Activated CD4-positive, alpha-beta memory T cell treated with anti-CD3 and anti-CD28 coated beads, Interleukin-2, amount 10 ng/mL, durations not matched to agents 7 days and 5 days (primary cell): ENCODE measurements at regions not wholly inside any gene's neighbourhood (a gene's known extent, or its start where the extent isn't known, plus 50 kb on each side); places are given as distances from the start of the nearest gene placed in this dataset.

Source experiments
- CTCF ChIA-PET: fragments of 350-600 bp; sonication (Branson Sonifier 250); formaldehyde crosslinking; loops from one replicate; lab custom pipeline; 2021; ENCODE audit warnings: antibody characterized with exemption, inconsistent platforms; lab: Charles Lee
- POLR2A ChIA-PET: fragments of 350-600 bp; sonication (Branson Sonifier 250); formaldehyde crosslinking; loops from one replicate; lab custom pipeline; 2021; ENCODE audit warnings: antibody characterized with exemption; lab: Charles Lee
- DNase-seq: peaks from one replicate; pipeline ENCODE4 v3.0.0-alpha.2; 2020
- H3K27ac Mint-ChIP-seq: one replicate; pipeline ENCODE4 v1.8.0; 2021; ENCODE audit warnings: mild to moderate bottlenecking, mixed read lengths
- H3K27me3 Mint-ChIP-seq: one replicate; pipeline ENCODE4 v1.8.0; 2021; ENCODE audit warnings: mixed read lengths
- H3K36me3 Mint-ChIP-seq: one replicate; pipeline ENCODE4 v1.8.0; 2021; ENCODE audit warnings: low read depth, mixed read lengths
- H3K4me1 Mint-ChIP-seq: one replicate; pipeline ENCODE4 v1.8.0; 2021; ENCODE audit warnings: mixed read lengths
- H3K4me3 Mint-ChIP-seq: one replicate; pipeline ENCODE4 v1.8.0; 2021; ENCODE audit warnings: mild to moderate bottlenecking, mixed read lengths
- H3K9me3 Mint-ChIP-seq: one replicate; pipeline ENCODE4 v1.8.0; 2021; ENCODE audit warnings: mixed read lengths

- Mint-ChIP-seq H3K36me3 (no peaks in the 10 kb centered on the region), H3K4me1 (no peaks in the 10 kb centered on the region), H3K4me3 (no peak overlapping the region), H3K9me3 (no peaks in the 10 kb centered on the region), H3K27me3 (no peaks in the 10 kb centered on the region), H3K27ac (no peak overlapping the region)
- DNase-seq: no peak
- POLR2A ChIA-PET: no interaction called here
- CTCF ChIA-PET: no interaction called here
Observed at GRCh38 chr2:16035747-16036745, 95.7 kb downstream of the MYCN start.

- Mint-ChIP-seq H3K4me1 (no peaks in the 10 kb centered on the region), H3K4me3 (no peak overlapping the region), H3K9me3 (no peaks in the 10 kb centered on the region), H3K27ac (no peak overlapping the region), H3K36me3 (no peaks in the 10 kb centered on the region), H3K27me3 (no peaks in the 10 kb centered on the region)
- POLR2A ChIA-PET: no interaction called here
- no peak for DNase-seq
- CTCF ChIA-PET: interaction anchor here (0.5 kb wide), 1 partner anchor 426 kb away, joined by 3 read pairs; no protein-coding TSS in a partner anchor
Observed at GRCh38 chr2:16034975-16035746, 94.8 kb downstream of the MYCN start.

DNA sequence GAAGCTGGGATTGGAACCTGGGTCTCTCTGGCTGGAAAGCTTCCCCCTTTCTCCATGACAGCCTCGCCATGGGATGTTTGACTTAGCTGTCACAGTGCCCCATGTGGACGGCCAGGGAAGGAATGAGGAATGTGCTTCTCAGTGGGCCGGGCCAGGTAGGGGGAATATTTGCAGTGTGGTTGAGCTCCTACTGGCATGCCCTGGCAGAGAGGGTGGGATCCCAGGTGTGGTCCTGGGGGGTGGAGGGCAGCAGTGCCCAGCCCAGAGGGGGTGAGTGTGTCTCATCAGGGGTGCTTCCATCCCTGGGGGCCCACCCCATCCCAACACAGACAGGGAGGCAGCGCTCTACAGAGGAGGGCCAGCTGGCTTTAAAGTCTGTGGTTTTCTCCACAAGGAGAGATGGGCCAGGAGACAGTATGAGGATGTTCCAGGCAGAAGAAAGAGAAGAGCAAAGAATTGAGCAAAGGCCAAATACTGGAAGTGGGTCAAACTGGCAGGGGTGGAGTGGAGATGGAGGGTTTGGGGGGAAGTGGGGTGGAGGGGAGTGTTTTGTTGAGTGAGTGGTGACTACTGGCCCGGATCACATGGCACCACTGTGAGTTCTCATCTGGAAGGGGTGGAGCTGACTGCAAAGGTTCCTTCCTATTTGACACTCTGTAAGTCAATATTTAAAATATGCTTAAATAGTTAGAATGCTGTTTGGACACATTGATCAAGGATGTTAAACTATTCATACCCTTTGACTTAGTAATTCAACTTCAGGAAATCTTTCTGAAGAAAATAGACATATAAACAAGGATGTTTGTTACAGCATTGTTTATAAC lies 94.0 kb downstream of the MYCN start:
- Mint-ChIP-seq H3K27ac (no peak overlapping the region), H3K4me1 (no peaks in the 10 kb centered on the region), H3K4me3 (no peak overlapping the region), H3K36me3 (no peaks in the 10 kb centered on the region), H3K27me3 (no peaks in the 10 kb centered on the region), H3K9me3 (no peaks in the 10 kb centered on the region)
- ChIA-PET POLR2A (no interaction called here), CTCF (no interaction called here)
- DNase-seq: no peak

- no peak for DNase-seq
- Mint-ChIP-seq H3K27ac (no peak overlapping the region), H3K9me3 (no peaks in the 10 kb centered on the region), H3K27me3 (no peaks in the 10 kb centered on the region), H3K4me1 (no peaks in the 10 kb centered on the region), H3K4me3 (no peak overlapping the region), H3K36me3 (no peaks in the 10 kb centered on the region)
- CTCF ChIA-PET: no interaction called here
- POLR2A ChIA-PET: no interaction called here
Observed at GRCh38 chr2:16033032-16033293, 92.6 kb downstream of the MYCN start.

- Mint-ChIP-seq H3K4me3 (no peak overlapping the region), H3K27ac (no peak overlapping the region), H3K27me3 (no peaks in the 10 kb centered on the region), H3K36me3 (no peaks in the 10 kb centered on the region), H3K4me1 (no peaks in the 10 kb centered on the region), H3K9me3 (no peaks in the 10 kb centered on the region)
- DNase-seq: no peak
- ChIA-PET POLR2A (no interaction called here), CTCF (no interaction called here)
Observed at GRCh38 chr2:16032282-16033031, 92.1 kb downstream of the MYCN start.

DNA sequence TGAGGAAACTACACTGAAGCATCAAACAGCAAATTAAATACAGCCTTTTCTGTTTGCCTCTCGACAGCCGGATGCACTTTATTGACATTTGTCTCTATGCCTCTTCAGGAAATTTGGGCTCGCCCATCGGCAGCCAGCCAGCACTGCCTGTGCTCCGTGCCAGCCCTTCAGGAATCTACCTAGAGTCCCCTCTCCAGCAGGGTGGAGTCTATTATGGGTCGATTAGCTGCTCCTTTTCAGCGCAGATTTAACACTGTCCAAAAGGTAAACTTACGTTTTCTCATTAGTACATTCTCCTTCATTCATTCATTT lies 91.5 kb downstream of the MYCN start:
- H3K27ac Mint-ChIP-seq: no peak overlapping the region
- DNase-seq: no peak
- H3K36me3 Mint-ChIP-seq: no peaks in the 10 kb centered on the region
- H3K9me3 Mint-ChIP-seq: no peaks in the 10 kb centered on the region
- H3K4me1 Mint-ChIP-seq: no peaks in the 10 kb centered on the region
- CTCF ChIA-PET: no interaction called here
- H3K4me3 Mint-ChIP-seq: no peak overlapping the region
- POLR2A ChIA-PET: no interaction called here
- no peaks in the 10 kb centered on the region for H3K27me3 Mint-ChIP-seq

DNA sequence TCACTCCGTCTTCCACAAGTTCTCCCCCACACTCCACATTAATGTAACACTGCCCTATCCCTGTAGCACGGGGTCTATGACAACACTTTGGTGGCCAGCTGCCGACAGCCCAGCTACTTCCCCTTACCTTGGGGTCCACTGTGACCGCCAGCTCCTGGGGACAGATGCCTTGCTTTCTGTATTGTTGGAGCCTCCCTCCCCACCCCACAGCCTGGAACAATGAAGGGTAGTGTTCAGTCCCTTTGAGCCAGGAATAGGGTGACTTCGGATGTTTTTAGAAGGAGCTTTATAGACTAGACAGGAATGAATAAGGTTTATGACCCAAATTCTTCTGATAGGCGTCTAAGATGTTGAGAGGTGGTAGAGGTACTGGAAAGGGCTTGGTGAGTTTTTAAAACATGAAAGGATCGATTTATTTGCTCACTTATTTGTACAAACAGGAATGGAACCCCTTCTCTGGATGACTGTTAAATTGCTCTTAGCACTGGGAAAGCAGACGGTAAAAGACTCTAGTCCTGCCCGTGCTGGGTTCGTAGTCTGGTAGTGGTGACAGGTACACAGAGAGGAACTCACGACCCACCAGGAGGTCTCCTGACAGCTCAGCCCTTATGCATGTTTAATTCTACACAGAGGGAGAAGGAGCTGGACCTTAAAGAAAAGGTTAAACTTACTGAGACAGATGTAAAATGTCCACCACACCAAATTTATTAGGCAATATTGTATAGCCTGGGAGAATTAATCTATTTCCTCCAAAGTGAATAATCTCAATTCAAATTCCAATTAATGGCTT lies 90.9 kb downstream of the MYCN start:
- no peaks in the 10 kb centered on the region for H3K27me3 Mint-ChIP-seq
- CTCF ChIA-PET: no interaction called here
- H3K27ac Mint-ChIP-seq: no peak overlapping the region
- H3K4me1 Mint-ChIP-seq: no peaks in the 10 kb centered on the region
- no peak overlapping the region for H3K4me3 Mint-ChIP-seq
- H3K36me3 Mint-ChIP-seq: no peaks in the 10 kb centered on the region
- no peak for DNase-seq
- no peaks in the 10 kb centered on the region for H3K9me3 Mint-ChIP-seq
- POLR2A ChIA-PET: no interaction called here

- CTCF ChIA-PET: no interaction called here
- no peaks in the 10 kb centered on the region for H3K27me3 Mint-ChIP-seq
- no peaks in the 10 kb centered on the region for H3K9me3 Mint-ChIP-seq
- POLR2A ChIA-PET: no interaction called here
- no peak overlapping the region for H3K4me3 Mint-ChIP-seq
- no peak for DNase-seq
- no peaks in the 10 kb centered on the region for H3K36me3 Mint-ChIP-seq
- no peaks in the 10 kb centered on the region for H3K4me1 Mint-ChIP-seq
- no peak overlapping the region for H3K27ac Mint-ChIP-seq
Observed at GRCh38 chr2:16030206-16031057, 90.1 kb downstream of the MYCN start.

DNA sequence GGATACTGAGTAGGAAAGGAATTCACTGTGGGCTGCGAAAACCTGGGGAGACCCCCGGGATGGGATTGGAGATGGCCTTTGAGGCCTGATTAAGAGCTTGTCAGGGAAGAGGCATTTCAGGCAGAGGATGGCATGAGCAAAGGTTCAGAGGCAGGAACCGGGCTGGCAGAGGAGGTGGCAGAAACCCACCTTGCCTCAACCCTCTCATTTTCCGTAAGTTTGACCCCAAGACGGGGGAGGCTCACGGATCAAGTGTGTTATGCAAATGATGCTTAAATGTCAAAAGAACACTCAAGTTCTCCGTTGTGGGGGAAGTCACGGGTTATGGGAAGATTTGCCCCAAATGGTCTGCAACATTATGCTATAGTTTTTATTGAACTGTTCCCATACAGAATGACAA lies 88.3 kb downstream of the MYCN start:
- ChIA-PET POLR2A (no interaction called here), CTCF (no interaction called here)
- no peaks in the 10 kb centered on the region for H3K27me3 Mint-ChIP-seq
- DNase-seq: no peak
- no peaks in the 10 kb centered on the region for H3K4me1 Mint-ChIP-seq
- no peaks in the 10 kb centered on the region for H3K36me3 Mint-ChIP-seq
- H3K27ac Mint-ChIP-seq: no peak overlapping the region
- no peaks in the 10 kb centered on the region for H3K9me3 Mint-ChIP-seq
- no peak overlapping the region for H3K4me3 Mint-ChIP-seq

DNA sequence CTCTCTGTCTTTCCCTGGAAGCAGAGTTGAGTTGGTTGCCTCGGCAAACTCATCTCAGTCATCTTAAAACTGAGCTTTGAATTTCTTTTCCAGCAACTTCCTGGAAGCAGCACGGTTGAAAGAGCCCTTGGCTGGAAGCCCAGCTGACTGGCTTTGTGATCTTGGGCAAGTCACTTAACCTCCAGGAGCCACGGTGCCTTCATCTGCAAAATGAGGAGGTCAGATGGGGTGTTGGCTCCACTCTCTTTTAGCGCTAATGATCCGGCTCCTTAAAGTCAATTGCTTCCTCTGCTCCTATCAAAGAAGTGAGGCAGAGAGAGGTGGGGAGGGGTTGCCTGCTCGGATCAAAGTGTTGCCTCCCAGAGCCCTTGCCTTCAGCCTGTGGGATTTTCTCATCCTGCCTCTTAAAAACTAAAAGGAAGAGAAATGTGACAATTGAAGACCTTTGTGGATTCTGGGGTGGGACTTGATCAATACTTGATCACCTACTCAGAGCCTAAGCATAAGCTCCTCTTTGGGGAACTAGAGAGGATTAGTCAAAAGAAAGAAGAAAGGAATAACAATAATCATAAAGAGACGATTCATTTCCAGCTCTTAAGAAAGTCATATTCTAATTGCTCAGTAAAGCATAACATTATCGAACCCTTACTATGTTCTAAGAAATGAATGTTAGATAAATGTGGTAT lies 86.6 kb downstream of the MYCN start:
- Mint-ChIP-seq H3K4me1 (no peaks in the 10 kb centered on the region), H3K27me3 (no peaks in the 10 kb centered on the region), H3K9me3 (no peaks in the 10 kb centered on the region), H3K27ac (no peak overlapping the region), H3K4me3 (no peak overlapping the region), H3K36me3 (no peaks in the 10 kb centered on the region)
- ChIA-PET CTCF (no interaction called here), POLR2A (no interaction called here)
- DNase-seq: no peak

GRCh38 chr2:16025876-16026640 lies 85.7 kb downstream of the MYCN start:
- H3K27ac Mint-ChIP-seq: no peak overlapping the region
- ChIA-PET POLR2A (no interaction called here), CTCF (no interaction called here)

More at GRCh38 chr2:16025876-16026640, 85.7 kb downstream of the MYCN start:
- Mint-ChIP-seq H3K27me3 (no peaks in the 10 kb centered on the region), H3K36me3 (no peaks in the 10 kb centered on the region), H3K4me1 (no peaks in the 10 kb centered on the region), H3K4me3 (no peak overlapping the region), H3K9me3 (no peaks in the 10 kb centered on the region)
- DNase-seq: no peak
